ENCODE measurements at regions not wholly inside any gene's neighbourhood (a gene's known extent, or its start where the extent isn't known, plus 50 kb on each side); places are given as distances from the start of the nearest gene placed in this dataset.
"Not testable (repeated sequence)": the region's sequence is repeated elsewhere in the genome, so short reads cannot be mapped to it uniquely, and the experiment has no call there.

DNA sequence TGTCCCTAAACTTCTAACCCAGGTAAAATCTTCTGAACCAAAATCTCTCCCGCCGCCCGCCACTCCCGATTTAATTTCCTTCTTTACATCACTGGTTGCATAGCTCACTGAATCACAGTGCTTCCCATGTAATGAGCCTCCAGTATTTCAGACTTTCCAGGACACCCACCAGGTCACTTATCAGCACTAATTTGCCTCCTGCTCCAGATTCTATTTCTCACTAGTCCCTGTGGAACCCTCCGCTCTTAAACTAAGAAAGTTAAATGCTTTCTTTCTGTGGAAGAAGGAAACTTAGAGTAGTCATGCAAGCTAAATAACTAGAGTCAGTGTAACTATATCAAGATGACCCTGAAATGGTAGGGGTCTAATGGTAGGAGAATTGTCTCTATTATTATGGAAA is 106.6 kb upstream of the OPCML start:
- DNase-seq (ENCODE audit: low spot score) = no peak

DNA sequence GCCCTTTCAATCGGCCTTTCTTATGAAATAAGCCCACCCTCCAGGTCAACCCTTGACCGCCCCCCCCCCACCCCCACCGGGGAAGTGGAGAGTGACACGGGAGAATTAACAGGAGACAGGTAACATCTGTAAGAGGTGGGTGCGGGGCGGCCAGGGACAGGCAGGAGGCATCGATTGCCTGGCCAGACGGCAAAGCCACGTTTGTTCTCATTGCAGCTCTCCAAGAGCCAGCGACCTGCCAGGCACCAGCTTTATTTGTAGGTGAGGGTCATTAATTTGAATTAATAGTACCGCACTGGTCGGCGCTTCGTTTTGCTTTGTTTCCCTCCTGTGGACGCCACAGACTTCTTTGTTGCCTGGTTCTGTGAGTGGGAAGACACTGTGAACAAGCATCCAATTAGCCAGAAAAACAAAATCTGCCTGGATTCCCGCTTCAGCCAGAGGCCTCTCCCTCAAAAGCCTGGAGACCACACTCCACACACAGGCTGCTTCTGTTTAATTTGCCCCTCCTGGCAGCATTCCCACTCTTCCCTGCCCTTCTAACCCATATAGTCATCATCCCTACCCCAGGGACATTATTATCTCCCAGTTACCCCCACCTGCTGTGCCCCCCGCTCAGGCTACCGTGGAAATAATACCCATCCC is 104.5 kb upstream of the OPCML start:
- no peak for DNase-seq (ENCODE audit: low spot score)

DNA sequence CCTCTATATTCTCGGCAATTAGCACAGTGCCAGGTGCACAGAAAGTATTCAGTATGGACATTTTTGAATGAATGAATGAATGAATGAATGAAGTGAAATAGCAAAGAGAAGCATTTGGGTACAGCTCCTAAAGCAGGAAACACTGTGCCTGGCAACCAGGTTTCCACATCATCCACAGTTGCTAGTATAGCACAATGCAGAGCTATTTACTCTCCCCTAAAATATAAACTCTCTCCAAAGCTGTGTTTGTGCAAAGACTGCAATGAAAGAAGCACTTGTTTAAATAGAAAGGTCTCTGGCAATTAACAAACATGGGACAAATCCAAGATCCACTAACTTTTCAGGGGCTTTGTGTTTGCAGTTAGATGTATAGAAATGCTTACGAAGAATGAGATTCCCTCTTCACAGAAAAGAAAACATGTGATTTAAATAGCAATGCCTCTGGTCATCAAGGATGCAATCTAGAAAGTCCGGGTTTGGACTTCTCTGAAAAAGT is 103.0 kb upstream of the OPCML start:
- no peak for DNase-seq (ENCODE audit: low spot score)

DNA sequence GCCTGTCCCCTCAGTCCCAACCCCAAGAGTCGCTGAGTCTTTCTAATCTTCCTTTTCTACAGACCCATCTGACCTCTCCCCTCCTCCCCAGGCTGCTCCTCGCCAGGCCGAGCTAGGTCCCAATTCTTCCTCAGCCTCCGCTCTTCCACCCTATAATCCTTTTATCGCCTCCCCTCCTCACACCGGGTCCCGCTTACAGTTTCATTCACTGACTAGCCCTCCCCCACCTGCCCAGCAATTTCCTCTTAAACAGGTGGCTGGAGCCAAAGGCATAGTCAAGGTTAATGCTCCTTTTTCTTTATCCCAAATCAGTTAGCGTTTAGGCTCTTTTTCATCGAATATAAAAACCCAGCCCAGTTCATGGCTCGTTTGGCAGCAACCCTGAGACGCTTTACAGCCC is 96.1 kb upstream of the OPCML start:
- not testable (repeated sequence) for DNase-seq (ENCODE audit: low spot score)

DNA sequence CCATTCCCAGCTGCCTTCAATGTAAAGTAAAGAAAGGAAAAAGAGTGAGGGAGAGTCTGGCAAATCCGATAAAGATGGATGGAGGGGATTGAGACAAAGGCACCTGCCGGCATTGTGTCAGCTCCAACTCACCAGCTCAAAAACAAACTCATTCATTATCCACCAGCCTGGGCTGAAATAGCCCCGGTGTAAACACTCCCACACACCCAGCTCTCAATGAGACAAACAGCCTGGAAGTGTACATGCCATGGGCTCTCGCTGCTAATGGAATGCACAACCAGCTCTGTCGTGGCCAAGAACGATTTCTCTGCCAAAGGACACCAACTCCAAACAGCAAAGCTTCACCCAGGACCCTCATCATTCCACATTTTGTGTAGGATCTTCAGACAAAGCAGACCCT is 89.3 kb upstream of the OPCML start:
- DNase-seq (ENCODE audit: low spot score) = no peak

DNA sequence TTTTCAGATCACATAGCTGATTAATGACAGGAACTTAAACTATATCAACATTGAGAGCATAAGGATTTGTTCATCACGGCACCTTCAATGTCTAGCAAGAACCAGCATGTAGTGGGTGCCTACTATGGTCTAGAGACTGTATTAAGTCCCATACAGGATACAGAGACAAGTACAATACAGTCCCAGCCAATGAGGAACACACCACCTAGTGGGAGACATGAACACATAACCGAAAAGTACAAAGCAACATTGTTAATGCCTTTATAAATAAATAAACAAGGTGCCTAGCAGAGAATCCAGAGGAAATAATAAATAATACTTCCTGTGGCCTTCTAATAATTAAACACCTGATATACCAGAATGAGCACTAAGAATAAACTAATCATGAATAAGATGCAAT is 87.7 kb upstream of the OPCML start:
- DNase-seq (ENCODE audit: low spot score) = no peak

DNA sequence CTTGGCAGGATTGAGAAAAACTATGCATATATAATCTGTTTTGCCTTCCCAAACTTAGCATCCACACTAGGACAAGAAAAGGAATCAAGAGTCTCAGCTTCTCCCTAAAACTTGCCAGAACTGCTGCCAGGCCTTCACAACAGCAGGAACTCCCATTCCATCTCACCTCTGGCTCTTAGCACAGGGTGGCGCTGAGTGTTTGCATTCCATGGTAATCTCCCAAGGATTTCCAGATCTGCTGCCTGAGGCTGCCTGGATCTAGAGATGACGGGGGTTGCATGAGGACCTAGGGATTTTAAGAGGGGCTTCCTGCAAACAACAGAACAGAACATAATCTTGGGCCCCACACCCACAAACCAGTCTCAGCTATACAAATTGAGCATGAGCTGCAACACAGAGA is 87.1 kb upstream of the OPCML start:
- no peak for DNase-seq (ENCODE audit: low spot score)

DNA sequence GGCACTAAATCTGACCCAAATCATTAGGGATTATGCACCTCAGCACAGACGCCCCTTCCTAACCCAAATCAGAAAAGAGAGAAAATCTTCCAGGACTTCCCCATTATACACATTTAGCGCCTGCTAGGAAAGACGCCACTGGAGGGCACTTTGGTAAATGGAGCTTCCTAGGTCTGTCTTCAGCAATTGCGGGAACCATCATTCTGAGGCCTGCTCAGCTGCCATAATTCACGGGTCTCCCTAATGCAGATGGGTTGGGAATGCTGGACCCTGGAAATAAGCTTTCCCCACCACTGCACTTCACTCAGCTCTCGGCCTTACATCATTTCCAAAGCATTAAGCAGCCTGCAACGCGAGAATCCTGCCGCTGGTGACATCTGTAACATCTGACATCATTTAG is 86.2 kb upstream of the OPCML start:
- DNase-seq (ENCODE audit: low spot score) = no peak

DNA sequence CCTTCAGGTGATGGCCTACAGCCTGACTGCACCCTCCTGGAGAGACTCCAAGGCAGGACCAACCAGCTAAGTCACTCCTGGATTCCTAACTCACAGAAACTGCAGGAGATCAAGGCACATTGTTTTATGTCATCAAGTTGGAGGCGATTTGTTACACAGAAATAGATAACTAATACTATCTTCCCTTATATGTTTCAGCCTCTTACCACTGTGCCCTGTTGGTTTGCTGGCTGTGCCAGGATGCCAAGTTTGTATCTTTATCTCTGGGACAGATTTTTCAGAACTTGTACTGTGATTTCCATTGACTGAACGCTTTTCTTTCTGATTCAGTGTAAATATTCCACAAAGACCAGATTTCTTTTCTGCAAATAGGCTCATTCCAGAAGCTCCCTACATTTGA is 76.2 kb upstream of the OPCML start:
- DNase-seq (ENCODE audit: low spot score) = no peak

DNA sequence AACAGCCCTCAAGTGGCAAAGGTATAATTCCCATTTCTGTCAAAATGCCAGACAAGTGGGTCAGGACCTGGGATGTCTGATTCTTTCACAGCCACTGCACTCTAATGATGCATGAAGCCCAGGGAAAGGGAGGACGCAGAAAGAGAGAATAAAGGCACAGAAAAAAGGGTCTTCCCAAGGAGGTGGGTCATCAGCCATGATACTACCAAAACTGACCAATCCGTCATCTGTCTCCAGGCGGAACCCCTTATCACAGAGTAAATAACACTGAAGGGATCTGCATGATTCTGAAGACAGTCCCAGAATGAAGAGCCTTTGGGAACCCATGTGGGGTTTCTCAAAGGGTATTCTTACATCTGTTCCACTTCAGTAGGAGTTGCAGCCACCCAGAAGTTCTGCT is 73.8 kb upstream of the OPCML start:
- DNase-seq (ENCODE audit: low spot score) = no peak

DNA sequence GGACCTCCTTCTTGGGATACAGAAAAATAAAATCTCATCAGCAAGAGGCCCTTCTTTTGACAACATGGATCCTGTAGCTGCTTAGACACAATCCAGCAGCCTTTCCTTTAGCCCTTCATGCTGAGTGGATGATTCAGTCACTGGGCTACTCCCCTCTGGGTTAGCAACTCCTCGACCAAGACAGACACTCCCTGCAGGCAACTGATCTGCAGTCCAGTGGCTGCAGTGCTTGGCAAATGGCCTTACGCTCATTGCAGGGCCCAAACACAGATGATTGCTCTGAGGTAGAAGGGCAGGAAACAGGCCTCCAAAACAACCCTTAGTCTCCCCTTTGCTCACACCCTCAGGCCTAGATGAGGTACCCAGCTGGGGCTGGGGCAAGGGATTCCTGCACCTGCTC is 73.2 kb upstream of the OPCML start:
- DNase-seq (ENCODE audit: low spot score) = no peak

DNA sequence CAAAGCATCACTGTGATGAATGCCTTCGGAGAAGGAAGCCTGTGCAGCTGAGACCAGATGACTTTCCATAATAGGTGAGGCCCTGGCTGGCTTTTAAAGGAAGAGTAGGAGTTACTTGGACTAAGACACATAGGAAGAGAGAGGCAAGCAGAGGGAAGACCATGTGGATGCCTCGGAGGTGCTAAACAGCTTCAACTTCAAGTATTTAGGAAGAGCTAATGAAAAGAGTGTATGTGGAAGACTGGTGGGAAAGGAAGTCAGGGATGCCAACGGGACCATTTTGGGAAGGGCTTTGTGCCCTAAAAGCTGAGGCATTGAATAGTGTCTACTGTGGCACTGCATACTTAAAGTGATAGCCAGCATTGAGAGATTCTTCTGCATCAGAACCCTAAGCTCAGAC is 69.3 kb upstream of the OPCML start:
- DNase-seq (ENCODE audit: low spot score) = no peak

DNA sequence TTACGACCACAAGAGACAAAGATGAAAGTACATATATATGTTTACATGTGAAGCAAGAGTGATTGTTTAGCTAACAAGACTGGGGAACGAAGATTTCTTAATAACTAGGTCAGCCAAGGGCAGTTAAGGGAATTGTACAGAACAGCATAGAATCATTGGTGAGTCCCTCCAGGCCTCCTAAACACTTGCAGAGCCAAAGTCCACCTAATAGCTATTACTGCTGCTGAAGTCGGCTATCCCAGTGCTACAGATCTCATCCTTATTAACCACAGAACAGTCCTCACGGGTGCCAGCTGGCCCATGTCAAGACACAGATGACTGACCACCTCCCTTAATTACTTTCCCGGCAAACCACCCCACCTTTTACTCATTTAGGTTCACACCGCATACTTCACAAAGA is 68.5 kb upstream of the OPCML start:
- DNase-seq (ENCODE audit: low spot score) = no peak

DNA sequence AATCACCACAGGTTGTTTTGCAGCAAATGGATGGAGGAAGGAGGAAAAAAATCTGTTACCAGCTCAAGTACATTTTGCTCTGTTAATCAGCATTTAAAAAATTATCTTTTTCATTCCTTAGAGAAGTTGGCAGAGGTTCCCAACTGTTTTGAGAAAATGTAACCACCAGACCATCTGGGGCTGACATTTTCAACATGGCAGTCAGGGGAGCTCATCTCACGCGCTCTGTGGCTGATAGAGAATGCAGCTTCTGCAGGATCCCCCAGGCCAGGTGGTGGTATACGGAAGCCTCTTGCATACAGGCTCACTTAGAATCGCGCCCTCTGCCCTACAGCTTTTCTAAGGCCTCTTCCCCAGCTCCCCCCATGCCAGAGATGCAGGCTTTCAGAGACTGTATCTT is 68.0 kb upstream of the OPCML start:
- no peak for DNase-seq (ENCODE audit: low spot score)

DNA sequence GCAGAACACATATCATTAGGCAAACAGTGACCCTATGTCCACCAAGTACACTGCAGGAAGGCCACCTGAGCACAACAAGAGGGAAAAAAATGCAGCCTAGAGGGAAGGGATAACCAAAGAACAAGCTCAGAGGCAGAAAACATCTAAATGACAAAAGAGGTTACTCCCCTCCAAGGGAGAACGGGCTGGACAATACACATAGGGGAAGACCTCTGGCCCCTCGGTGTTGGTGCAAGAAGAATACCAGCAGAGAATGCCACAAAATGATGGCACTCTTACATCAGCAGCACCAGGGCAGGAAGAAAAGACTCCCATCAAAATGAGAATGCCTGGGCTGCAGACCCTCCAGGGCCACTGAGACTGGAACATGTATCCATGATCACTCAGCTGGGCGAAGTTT is 66.6 kb upstream of the OPCML start:
- DNase-seq (ENCODE audit: low spot score) = no peak

DNA sequence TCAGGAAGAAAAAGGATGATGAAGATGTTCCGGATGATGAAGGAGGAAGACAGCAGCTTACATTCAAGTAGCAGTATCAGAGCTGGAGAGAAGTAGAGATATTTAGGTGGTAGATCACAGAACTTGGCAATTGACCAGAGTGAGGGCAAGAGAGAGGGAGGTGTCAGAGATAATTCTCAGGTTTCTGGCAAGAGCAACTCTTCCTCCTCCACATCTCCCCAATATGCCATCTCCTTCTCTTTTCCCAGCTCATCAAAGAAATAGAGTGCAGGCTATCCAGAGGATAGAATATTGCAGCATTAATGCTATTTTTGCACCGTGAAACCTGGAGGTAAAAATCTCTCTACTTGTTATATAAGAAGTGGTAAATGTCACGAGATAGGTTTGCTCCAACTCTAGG is 64.9 kb upstream of the OPCML start:
- no peak for DNase-seq (ENCODE audit: low spot score)

DNA sequence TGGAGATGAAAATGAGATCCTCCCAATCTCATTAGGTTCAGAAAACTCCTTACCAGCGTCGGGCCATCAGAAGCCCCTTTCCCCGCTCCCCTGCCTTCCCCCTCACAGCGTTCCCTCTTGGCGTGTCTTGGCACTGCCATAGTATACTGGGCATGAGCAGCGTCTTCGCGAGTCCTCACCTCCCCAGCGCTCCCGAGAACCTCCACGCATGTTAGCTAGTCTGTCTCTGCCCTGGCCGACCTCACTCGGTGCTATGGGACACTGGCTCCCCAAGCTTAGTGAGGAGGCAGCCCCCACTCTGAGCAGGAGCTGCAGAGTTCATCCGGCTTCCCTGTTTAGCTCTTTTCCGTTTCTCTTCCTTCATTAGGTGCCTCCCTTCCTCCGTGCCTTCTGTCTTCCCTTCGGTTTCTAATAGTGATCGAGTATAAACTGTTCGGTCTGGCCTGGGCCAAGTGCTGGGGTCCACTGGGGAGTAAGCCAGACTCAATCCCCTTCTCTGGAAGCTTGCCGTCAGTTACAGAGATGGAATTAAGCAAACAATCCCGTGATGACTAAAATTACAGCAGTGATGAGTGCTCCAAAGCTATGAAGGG is 63.8 kb upstream of the OPCML start:
- no peak for DNase-seq (ENCODE audit: low spot score)

DNA sequence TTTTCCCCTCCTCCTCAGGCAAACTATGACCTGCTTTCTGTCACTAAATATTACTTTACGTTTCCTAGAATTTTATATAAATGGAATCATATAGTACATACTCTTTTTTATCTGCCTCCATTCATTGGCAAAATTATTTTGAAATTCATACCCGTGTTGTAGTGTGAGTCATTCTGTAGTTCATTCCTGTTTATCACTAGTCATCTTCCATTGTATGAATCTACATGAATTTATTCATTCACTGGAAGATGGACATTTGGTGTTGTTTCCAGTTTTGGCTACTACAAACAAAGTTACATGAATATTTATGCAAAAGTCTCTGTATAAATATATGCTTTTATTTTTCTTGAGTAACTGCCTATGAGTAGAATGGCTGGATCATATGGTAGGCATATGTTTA is 60.7 kb upstream of the OPCML start:
- DNase-seq (ENCODE audit: low spot score) = no peak

DNA sequence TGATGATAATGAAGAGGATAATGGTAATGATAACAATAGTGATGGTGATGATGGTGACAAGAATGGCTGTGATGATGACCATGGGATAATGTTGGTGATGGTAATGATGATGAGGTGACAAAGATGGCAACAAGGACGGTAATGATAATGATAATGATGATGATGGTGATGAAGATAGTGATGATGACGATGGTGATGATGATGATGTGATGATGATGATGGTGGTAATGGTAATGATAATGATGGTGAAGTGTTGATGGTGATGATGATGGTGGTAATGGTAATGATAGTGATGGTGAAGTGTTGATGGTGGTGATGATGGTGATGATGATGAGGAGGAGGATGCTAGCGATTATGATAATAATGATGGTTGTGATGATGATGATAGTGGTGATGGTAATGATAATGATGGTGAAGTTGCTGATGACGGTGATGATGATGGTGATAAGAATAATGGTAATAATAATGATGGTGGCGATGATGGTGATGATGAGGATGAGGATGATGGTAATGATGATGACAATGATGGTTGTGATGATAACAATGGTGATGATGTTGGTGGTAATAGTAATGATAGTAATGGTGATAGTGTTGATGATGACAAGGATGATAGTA is 54.7 kb upstream of the OPCML start:
- no peak for DNase-seq (ENCODE audit: low spot score)

DNA sequence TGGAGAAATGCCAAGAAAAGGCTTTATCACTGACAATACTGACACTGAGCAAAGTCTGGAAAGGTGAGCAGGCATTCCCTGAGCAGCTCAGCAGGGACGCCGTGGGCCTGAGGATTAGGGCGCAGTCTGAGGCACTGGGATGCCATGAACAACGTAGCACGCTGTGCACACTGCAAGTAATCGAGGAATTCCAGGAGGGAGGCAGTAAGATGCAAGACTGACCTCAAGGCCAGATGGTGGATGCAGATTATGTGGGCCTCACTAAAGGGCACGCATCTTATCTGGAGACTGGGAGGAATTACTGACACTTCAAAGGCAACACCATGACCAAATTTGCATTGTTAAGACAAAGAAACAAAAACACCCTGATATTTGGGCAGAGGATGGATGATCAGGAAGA is 50.4 kb upstream of the OPCML start:
- no peak for DNase-seq (ENCODE audit: low spot score)

DNA sequence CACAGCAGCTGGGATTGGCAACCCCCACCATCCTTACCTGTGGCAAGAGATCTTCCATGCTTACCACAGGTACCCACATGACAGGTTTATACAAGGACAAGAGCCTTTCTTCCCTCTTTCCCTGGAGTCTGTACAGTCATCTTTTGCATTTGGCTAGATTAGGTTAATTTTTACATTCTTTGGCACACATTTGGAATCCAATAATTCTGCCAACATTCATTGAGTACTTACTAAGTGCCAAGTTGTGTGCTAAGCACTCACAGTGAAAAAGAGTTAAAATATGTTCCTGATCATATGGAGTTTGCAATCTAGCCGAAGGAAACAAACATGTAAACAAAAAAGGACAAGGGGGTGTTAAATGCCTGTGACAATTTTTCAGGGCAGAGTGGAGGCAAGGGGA is 50.0 kb upstream of the OPCML start:
- no peak for DNase-seq (ENCODE audit: low spot score)

All from left forelimb (tissue), 1 donor.